ENCODE measurements at regions not wholly inside any gene's neighbourhood (a gene's known extent, or its start where the extent isn't known, plus 50 kb on each side); places are given as distances from the start of the nearest gene placed in this dataset.

- no peaks in the 10 kb centered on the region for H3K4me1 ChIP-seq (ENCODE audit: control insufficient read depth, insufficient read depth, low read length)
- Mint-ChIP-seq H3K9me3 (no peaks in the 10 kb centered on the region), H3K27ac (no peak overlapping the region), H3K27me3 (ENCODE audit: low read depth in 2 of 2) (peaks cover 0 to 4% of the 10 kb centered on the region in 2 donors), H3K4me1 (no peaks in the 10 kb centered on the region), H3K36me3 (no peaks in the 10 kb centered on the region), H3K4me3 (no peak overlapping the region)
- H3K4me3 ChIP-seq (ENCODE audit: low read length), result no peak overlapping the region
- H3K27ac ChIP-seq (ENCODE audit: low read length), result no peak overlapping the region
- no peaks in the 10 kb centered on the region for H3K9me3 ChIP-seq (ENCODE audit: control insufficient read depth, insufficient read depth, low read length)
- DNase-seq, result no peak
- H3K27me3 ChIP-seq (ENCODE audit: control insufficient read depth, insufficient read depth, low read length), result no peaks in the 10 kb centered on the region
- WGBS (ENCODE audit: insufficient coverage), result 94% methylated on average over 5 of the region's 5 CpGs
- intact Hi-C loops (cut with micrococcal nuclease), result no loop called here
- no peaks in the 10 kb centered on the region for H3K36me3 ChIP-seq (ENCODE audit: control insufficient read depth, insufficient read depth, low read length)
- no peak for ATAC-seq
- TF ChIP-seq, protein P1, sequence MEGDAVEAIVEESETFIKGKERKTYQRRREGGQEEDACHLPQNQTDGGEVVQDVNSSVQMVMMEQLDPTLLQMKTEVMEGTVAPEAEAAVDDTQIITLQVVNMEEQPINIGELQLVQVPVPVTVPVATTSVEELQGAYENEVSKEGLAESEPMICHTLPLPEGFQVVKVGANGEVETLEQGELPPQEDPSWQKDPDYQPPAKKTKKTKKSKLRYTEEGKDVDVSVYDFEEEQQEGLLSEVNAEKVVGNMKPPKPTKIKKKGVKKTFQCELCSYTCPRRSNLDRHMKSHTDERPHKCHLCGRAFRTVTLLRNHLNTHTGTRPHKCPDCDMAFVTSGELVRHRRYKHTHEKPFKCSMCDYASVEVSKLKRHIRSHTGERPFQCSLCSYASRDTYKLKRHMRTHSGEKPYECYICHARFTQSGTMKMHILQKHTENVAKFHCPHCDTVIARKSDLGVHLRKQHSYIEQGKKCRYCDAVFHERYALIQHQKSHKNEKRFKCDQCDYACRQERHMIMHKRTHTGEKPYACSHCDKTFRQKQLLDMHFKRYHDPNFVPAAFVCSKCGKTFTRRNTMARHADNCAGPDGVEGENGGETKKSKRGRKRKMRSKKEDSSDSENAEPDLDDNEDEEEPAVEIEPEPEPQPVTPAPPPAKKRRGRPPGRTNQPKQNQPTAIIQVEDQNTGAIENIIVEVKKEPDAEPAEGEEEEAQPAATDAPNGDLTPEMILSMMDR (IDR thresholded peaks at IDR 0.05), result no peak
Measured at GRCh38 chr10:71159892-71160291, 52.5 kb upstream of the UNC5B start.

DNA sequence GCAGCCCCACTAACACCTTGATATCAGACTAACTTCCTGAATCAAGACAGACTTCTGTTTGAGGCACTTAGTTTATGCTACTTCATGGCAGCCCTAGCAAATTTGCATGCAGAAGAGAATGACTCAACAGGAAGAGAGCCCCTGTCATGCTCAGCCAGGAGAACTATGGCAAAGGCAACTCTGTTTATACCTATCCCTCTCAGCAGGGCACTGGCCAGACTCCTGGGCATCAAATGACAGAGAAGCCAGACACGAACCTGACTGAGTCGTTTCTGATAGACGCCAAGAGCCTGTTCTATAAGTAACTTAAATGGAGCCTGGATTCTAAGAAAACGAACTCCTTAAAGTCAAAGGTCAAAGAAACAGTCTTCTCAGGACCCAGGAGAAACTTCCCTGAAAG, 50.9 kb upstream of the UNC5B start:
- no peaks in the 10 kb centered on the region for H3K9me3 Mint-ChIP-seq
- Histone ChIP-seq H3K9me3 (ENCODE audit: control insufficient read depth, insufficient read depth, low read length) (no peaks in the 10 kb centered on the region), H3K4me1 (ENCODE audit: control insufficient read depth, insufficient read depth, low read length) (no peaks in the 10 kb centered on the region), H3K27ac (ENCODE audit: low read length) (no peak overlapping the region), H3K36me3 (ENCODE audit: control insufficient read depth, insufficient read depth, low read length) (no peaks in the 10 kb centered on the region), H3K4me3 (ENCODE audit: low read length) (no peak overlapping the region), H3K27me3 (ENCODE audit: control insufficient read depth, insufficient read depth, low read length) (no peaks in the 10 kb centered on the region)
- no peak for ATAC-seq
- no peak for DNase-seq
- intact Hi-C loops (cut with micrococcal nuclease), result no loop called here
- H3K4me3 Mint-ChIP-seq, result no peak overlapping the region
- 88% methylated on average over 4 of the region's 4 CpGs for WGBS (ENCODE audit: insufficient coverage)
- TF ChIP-seq, protein P1 (IDR thresholded peaks at IDR 0.05), result no peak
- peaks cover 5 to 9% of the 10 kb centered on the region in 2 donors for H3K27me3 Mint-ChIP-seq (ENCODE audit: low read depth in 2 of 2)
- H3K36me3 Mint-ChIP-seq, result no peaks in the 10 kb centered on the region
- no peak overlapping the region for H3K27ac Mint-ChIP-seq
- no peaks in the 10 kb centered on the region for H3K4me1 Mint-ChIP-seq
